ENCODE measurements at regions not wholly inside any gene's neighbourhood (a gene's known extent, or its start where the extent isn't known, plus 50 kb on each side); places are given as distances from the start of the nearest gene placed in this dataset.
"Not testable (repeated sequence)": the region's sequence is repeated elsewhere in the genome, so short reads cannot be mapped to it uniquely, and the experiment has no call there.

GRCh38 chr4:24214796-24215195, 324.9 kb upstream of the PPARGC1A start:
- intact Hi-C loops (cut with DNase I), result no loop called here

GRCh38 chr4:24213961-24214360, 324.1 kb upstream of the PPARGC1A start:
- intact Hi-C loops (cut with DNase I), result no loop called here
- no peak for DNase-seq

More at GRCh38 chr4:24214796-24215195, 324.9 kb upstream of the PPARGC1A start:
- DNase-seq, result no peak

GRCh38 chr4:24212642-24213041, 322.8 kb upstream of the PPARGC1A start:
- DNase-seq, result no peak
- intact Hi-C loops (cut with DNase I), result no loop called here

GRCh38 chr4:24211856-24212255, 322.0 kb upstream of the PPARGC1A start:
- intact Hi-C loops (cut with DNase I), result no loop called here
- no peak for DNase-seq

GRCh38 chr4:24210332-24210902, 320.6 kb upstream of the PPARGC1A start:
- no peak for DNase-seq
- intact Hi-C loops (cut with DNase I), result no loop called here

GRCh38 chr4:24209906-24210305, 320.1 kb upstream of the PPARGC1A start:
- intact Hi-C loops (cut with DNase I), result no loop called here

GRCh38 chr4:24209131-24209530, 319.3 kb upstream of the PPARGC1A start:
- DNase-seq, result no peak
- intact Hi-C loops (cut with DNase I), result no loop called here

More at GRCh38 chr4:24209906-24210305, 320.1 kb upstream of the PPARGC1A start:
- no peak for DNase-seq

GRCh38 chr4:24208691-24209090, 318.8 kb upstream of the PPARGC1A start:
- DNase-seq, result no peak
- intact Hi-C loops (cut with DNase I), result no loop called here

GRCh38 chr4:24204708-24205107, 314.9 kb upstream of the PPARGC1A start:
- DNase-seq; intact Hi-C loops (cut with DNase I): not testable (repeated sequence)

GRCh38 chr4:24203926-24204325, 314.1 kb upstream of the PPARGC1A start:
- intact Hi-C loops (cut with DNase I), result no loop called here
- DNase-seq, result no peak

- intact Hi-C loops (cut with DNase I), result no loop called here
- DNase-seq, result no peak
These were observed 312.7 kb upstream of the PPARGC1A start for GRCh38 chr4:24202579-24202978.

- DNase-seq, result no peak
These were observed 308.1 kb upstream of the PPARGC1A start for GRCh38 chr4:24197955-24198354.

GRCh38 chr4:24196785-24197184, 306.9 kb upstream of the PPARGC1A start:
- intact Hi-C loops (cut with DNase I), result no loop called here
- no peak for DNase-seq

More at GRCh38 chr4:24197955-24198354, 308.1 kb upstream of the PPARGC1A start:
- intact Hi-C loops (cut with DNase I), result no loop called here

- DNase-seq, result no peak
These were observed 306.3 kb upstream of the PPARGC1A start for GRCh38 chr4:24195991-24196736.

GRCh38 chr4:24192018-24192641, 302.3 kb upstream of the PPARGC1A start:
- no peak for DNase-seq

More at GRCh38 chr4:24195991-24196736, 306.3 kb upstream of the PPARGC1A start:
- intact Hi-C loops (cut with DNase I), result no loop called here

GRCh38 chr4:24190761-24191695, 301.2 kb upstream of the PPARGC1A start:
- DNase-seq, result no peak
- intact Hi-C loops (cut with DNase I), result no loop called here

More at GRCh38 chr4:24192018-24192641, 302.3 kb upstream of the PPARGC1A start:
- intact Hi-C loops (cut with DNase I), result no loop called here

GRCh38 chr4:24188459-24188858, 298.6 kb upstream of the PPARGC1A start:
- intact Hi-C loops (cut with DNase I), result no loop called here

GRCh38 chr4:24186466-24186865, 296.6 kb upstream of the PPARGC1A start:
- DNase-seq, result peak in 1 of 10 donors; percentile 46
- intact Hi-C loops (cut with DNase I), result no loop called here

More at GRCh38 chr4:24188459-24188858, 298.6 kb upstream of the PPARGC1A start:
- no peak for DNase-seq

- intact Hi-C loops (cut with DNase I), result no loop called here
These were observed 291.2 kb upstream of the PPARGC1A start for GRCh38 chr4:24181005-24181404.

GRCh38 chr4:24180586-24180985, 290.7 kb upstream of the PPARGC1A start:
- intact Hi-C loops (cut with DNase I), result no loop called here

More at GRCh38 chr4:24181005-24181404, 291.2 kb upstream of the PPARGC1A start:
- no peak for DNase-seq

More at GRCh38 chr4:24180586-24180985, 290.7 kb upstream of the PPARGC1A start:
- DNase-seq, result no peak

Measured in posterior cingulate gyrus (tissue), 11 donors.